B cell (primary cell): ENCODE measurements at regions not wholly inside any gene's neighbourhood (a gene's known extent, or its start where the extent isn't known, plus 50 kb on each side); places are given as distances from the start of the nearest gene placed in this dataset.

Experiments
- ATAC-seq: fragments of 200-7000 bp; cut with Tn5 transposase; one replicate; pipeline ENCODE4 v1.10.0; 2021; ENCODE audit warnings: low read depth, mild to moderate bottlenecking, moderate number of reproducible peaks, moderate library complexity
- CTCF ChIA-PET: fragments of 350-600 bp; sonication (Branson Sonifier 250); formaldehyde crosslinking; loops from one replicate; lab custom pipeline; 2021; ENCODE audit warnings: antibody characterized with exemption, inconsistent platforms; lab: Charles Lee
- POLR2A ChIA-PET: fragments of 350-600 bp; sonication (Branson Sonifier 250); formaldehyde crosslinking; loops from one replicate; lab custom pipeline; 2021; ENCODE audit warnings: antibody characterized with exemption; lab: Charles Lee
- DNase-seq: peaks from one replicate; pipeline ENCODE4 v3.0.0; 2013
- H2AFZ ChIP-seq: 2 replicates; pipeline ENCODE4 v1.6.1; 2012; ENCODE audit warnings: mild to moderate bottlenecking, low read depth, low read length; ENCODE audit not compliant: insufficient read depth, poor library complexity, severe bottlenecking
- H3K27ac ChIP-seq, 2 donors: 1 replicate in 1 of 2; 2 replicates in 1 of 2; pipeline ENCODE4 v1.5.1; 2012 to 2013; ENCODE audit warnings: low read length in 2 of 2, mild to moderate bottlenecking in 2 of 2, moderate library complexity in 1 of 2
- H3K27me3 ChIP-seq, 4 experiments: fragments of 200-600 bp in 1 of 4; sonication (generic) in 1 of 4; replicated peaks in 1 of 4; 1 replicate in 2 of 4; 2 replicates in 2 of 4; pipeline versions ENCODE4 v1.6.1 to v1.7.0; 2013 to 2016; ENCODE audit warnings: low read length in 3 of 4, mild to moderate bottlenecking in 2 of 4, mixed read lengths in 1 of 4, moderate library complexity in 1 of 4; ENCODE audit not compliant: insufficient read depth in 4 of 4, control insufficient read depth in 3 of 4; ENCODE audit errors: control extremely low read depth in 1 of 4
- H3K36me3 ChIP-seq, 2 experiments: replicated peaks in 1 of 2; 1 replicate in 1 of 2; 2 replicates in 1 of 2; pipeline versions ENCODE4 v1.6.1 to v1.7.1; 2013; ENCODE audit warnings: low read length in 1 of 2; ENCODE audit not compliant: insufficient read depth in 2 of 2, control insufficient read depth in 1 of 2; ENCODE audit errors: control extremely low read depth in 1 of 2, extremely low read depth in 1 of 2
- H3K4me1 ChIP-seq, 2 donors: fragments of 200-600 bp in 1 of 2; sonication (generic) in 1 of 2; 1 replicate in 1 of 2; 2 replicates in 1 of 2; pipeline versions ENCODE4 v1.5.1 to v1.6.1; 2013 to 2017; ENCODE audit warnings: low read length in 2 of 2; ENCODE audit not compliant: control insufficient read depth in 2 of 2, insufficient read depth in 2 of 2
- H3K4me2 ChIP-seq: replicated peaks from 2 replicates; pipeline ENCODE3; 2012; ENCODE audit warnings: mild to moderate bottlenecking, low read depth, low read length; ENCODE audit not compliant: poor library complexity, severe bottlenecking
- H3K4me3 ChIP-seq, 5 experiments: fragments of 200-600 bp in 1 of 5; sonication (generic) in 1 of 5; 1 replicate in 3 of 5; 2 replicates in 2 of 5; pipeline versions ENCODE4 v1.5.1 to v1.7.0; 2011 to 2016; ENCODE audit warnings: low read length in 4 of 5, mild to moderate bottlenecking in 4 of 5, low read depth in 2 of 5, control low read depth in 1 of 5, moderate library complexity in 1 of 5; ENCODE audit not compliant: insufficient read depth in 1 of 5; ENCODE audit errors: control extremely low read depth in 1 of 5, extremely low read depth in 1 of 5
- H3K79me2 ChIP-seq: fragments of 200-600 bp; sonication (generic); one replicate; pipeline ENCODE4 v1.6.0; 2016; ENCODE audit warnings: low read length; ENCODE audit not compliant: control insufficient read depth, insufficient read depth
- H3K9ac ChIP-seq: fragments of 200-600 bp; sonication (generic); 2 replicates; pipeline ENCODE4 v1.6.1; 2017; ENCODE audit warnings: mild to moderate bottlenecking, low read length, moderate library complexity
- H3K9me3 ChIP-seq, 3 donors: one replicate each; pipeline versions ENCODE4 v1.6.1 to v1.7.1; 2013; ENCODE audit warnings: low read length in 2 of 3; ENCODE audit not compliant: control insufficient read depth in 2 of 3, insufficient read depth in 1 of 3; ENCODE audit errors: control extremely low read depth in 1 of 3
- H4K20me1 ChIP-seq: 2 replicates; pipeline ENCODE4 v1.6.0; 2012; ENCODE audit warnings: mild to moderate bottlenecking, low read length; ENCODE audit not compliant: insufficient read depth, control insufficient read depth, poor library complexity, severe bottlenecking
- H3K27ac Mint-ChIP-seq: one replicate; pipeline ENCODE4 v1.8.0; 2021; ENCODE audit warnings: mixed read lengths
- H3K27me3 Mint-ChIP-seq: one replicate; pipeline ENCODE4 v1.8.0; 2021; ENCODE audit warnings: mixed read lengths
- H3K4me1 Mint-ChIP-seq: one replicate; pipeline ENCODE4 v1.8.0; 2021; ENCODE audit warnings: mixed read lengths
- H3K4me3 Mint-ChIP-seq: one replicate; pipeline ENCODE4 v1.8.0; 2021; ENCODE audit warnings: mixed read lengths
- H3K9me3 Mint-ChIP-seq: one replicate; pipeline ENCODE4 v1.8.0; 2022; ENCODE audit warnings: mixed read lengths; ENCODE audit not compliant: insufficient read depth
- EZH2 ChIP-seq: IDR thresholded peaks from 2 replicates; pipeline ENCODE4 v1.6.1; 2012; ENCODE audit warnings: borderline replicate concordance, low read depth, mild to moderate bottlenecking, moderate library complexity, low read length; ENCODE audit not compliant: insufficient read depth, poor library complexity, severe bottlenecking
- WGBS: methylation state at CpG from one replicate; pipeline ENCODE4 v1.1.5; 2013; ENCODE audit warnings: missing lambda C conversion rate; ENCODE audit not compliant: insufficient coverage; 5-methylcytosine and 5-hydroxymethylcytosine counted together
- intact Hi-C: fragments of 100-400 bp; cut with micrococcal nuclease; formaldehyde crosslinking; loops from one replicate; pipeline ENCODE4 v1.10.0; 2022
- TF ChIP-seq, protein P1 (sequence below): fragments of 200-600 bp; IDR thresholded peaks from one replicate; pipeline ENCODE4 v1.8.0; 2022; ENCODE audit warnings: antibody characterized with exemption, mild to moderate bottlenecking

DNA sequence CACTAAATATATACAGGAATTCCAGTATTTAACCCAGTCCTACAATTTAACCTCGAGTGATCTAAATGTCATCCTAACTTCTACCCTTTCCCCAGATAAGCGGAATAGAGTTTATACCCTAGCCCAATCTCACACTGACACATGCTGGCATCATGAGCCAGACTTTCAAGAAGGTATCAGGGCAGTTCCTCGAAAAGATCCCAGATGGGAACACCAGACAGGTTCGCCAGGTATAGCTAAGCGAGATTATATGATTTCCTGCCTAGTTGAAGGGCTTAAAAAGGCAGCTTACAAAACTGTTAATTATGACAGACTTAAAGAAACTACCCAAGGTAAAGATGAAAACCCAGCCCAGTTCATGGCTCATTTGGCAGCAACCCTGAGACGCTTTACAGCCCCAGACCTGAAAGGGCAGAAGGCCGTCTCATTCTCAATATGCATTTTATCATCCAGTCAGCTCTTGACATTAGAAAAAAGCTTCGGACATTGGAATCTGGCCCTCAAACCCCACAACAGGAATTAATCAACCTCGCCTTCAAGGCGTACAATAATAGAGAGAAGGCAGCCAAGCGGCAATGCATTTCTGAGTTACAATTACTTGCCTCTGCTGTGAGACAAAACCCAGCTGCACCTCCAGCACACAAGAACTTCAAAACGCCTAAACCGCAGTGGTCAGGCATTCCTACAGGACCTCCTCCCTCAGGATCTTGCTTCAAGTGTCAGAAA, 668.2 kb upstream of the PKDCC start:
- ChIA-PET CTCF (no interaction called here), POLR2A (no interaction called here)
- H3K36me3 ChIP-seq: no peaks in the 10 kb centered on the region
- Mint-ChIP-seq H3K4me3 (no peak overlapping the region), H3K27me3 (no peaks in the 10 kb centered on the region), H3K27ac (no peak overlapping the region), H3K4me1 (no peaks in the 10 kb centered on the region), H3K9me3 (no peaks in the 10 kb centered on the region)
- H3K27ac ChIP-seq: no peak overlapping the region
- no peaks in the 10 kb centered on the region for H3K27me3 ChIP-seq
- DNase-seq: no peak
- no peaks in the 10 kb centered on the region for H3K9me3 ChIP-seq
- no peaks in the 10 kb centered on the region for H3K79me2 ChIP-seq
- TF ChIP-seq, protein P1, sequence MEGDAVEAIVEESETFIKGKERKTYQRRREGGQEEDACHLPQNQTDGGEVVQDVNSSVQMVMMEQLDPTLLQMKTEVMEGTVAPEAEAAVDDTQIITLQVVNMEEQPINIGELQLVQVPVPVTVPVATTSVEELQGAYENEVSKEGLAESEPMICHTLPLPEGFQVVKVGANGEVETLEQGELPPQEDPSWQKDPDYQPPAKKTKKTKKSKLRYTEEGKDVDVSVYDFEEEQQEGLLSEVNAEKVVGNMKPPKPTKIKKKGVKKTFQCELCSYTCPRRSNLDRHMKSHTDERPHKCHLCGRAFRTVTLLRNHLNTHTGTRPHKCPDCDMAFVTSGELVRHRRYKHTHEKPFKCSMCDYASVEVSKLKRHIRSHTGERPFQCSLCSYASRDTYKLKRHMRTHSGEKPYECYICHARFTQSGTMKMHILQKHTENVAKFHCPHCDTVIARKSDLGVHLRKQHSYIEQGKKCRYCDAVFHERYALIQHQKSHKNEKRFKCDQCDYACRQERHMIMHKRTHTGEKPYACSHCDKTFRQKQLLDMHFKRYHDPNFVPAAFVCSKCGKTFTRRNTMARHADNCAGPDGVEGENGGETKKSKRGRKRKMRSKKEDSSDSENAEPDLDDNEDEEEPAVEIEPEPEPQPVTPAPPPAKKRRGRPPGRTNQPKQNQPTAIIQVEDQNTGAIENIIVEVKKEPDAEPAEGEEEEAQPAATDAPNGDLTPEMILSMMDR: no peak
- TF ChIP-seq EZH2: no peak
- no peak overlapping the region for H3K9ac ChIP-seq
- no peaks in the 10 kb centered on the region for H4K20me1 ChIP-seq
- H3K4me3 ChIP-seq: no peak overlapping the region
- no peak overlapping the region for H3K4me2 ChIP-seq
- 88% methylated on average over 9 of the region's 13 CpGs for whole genome bisulfite sequencing
- no peak for ATAC-seq
- no peak overlapping the region for H2AFZ ChIP-seq
- intact Hi-C loops: no loop called here
- no peaks in the 10 kb centered on the region for H3K4me1 ChIP-seq

DNA sequence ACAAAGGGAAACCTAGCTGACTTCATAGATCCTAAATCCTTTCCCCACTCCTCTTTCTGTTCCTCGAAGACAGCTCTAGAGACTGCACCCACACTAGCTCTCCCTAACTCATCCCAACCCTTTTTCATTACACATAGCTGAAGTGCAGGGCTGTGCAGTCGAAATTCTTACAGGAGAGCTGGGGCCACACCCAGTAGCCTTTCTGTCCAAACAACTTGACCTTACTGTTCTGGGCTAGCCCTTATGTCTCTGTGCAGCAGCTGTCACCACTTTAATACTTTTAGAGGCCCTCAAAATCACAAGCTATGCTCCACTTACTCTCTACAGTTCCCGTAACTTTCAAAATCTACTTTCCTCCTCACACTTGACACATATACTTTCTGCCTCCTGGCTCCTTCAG, 666.1 kb upstream of the PKDCC start:
- Histone ChIP-seq H3K27me3 (no peaks in the 10 kb centered on the region), H3K9me3 (no peaks in the 10 kb centered on the region), H2AFZ (no peak overlapping the region), H3K4me2 (no peak overlapping the region), H3K27ac (no peak overlapping the region), H3K4me1 (no peaks in the 10 kb centered on the region), H3K79me2 (no peaks in the 10 kb centered on the region), H3K36me3 (no peaks in the 10 kb centered on the region), H3K9ac (no peak overlapping the region), H3K4me3 (no peak overlapping the region), H4K20me1 (no peaks in the 10 kb centered on the region)
- TF ChIP-seq, protein P1: no peak
- no peak for TF ChIP-seq EZH2
- 84% methylated on average over 3 of the region's 3 CpGs for WGBS
- Mint-ChIP-seq H3K27ac (no peak overlapping the region), H3K27me3 (no peaks in the 10 kb centered on the region), H3K4me1 (no peaks in the 10 kb centered on the region), H3K9me3 (no peaks in the 10 kb centered on the region), H3K4me3 (no peak overlapping the region)
- ChIA-PET POLR2A (no interaction called here), CTCF (no interaction called here)
- DNase-seq: no peak
- no peak for ATAC-seq
- intact Hi-C loops: no loop called here
